ENCODE measurements at regions not wholly inside any gene's neighbourhood (a gene's known extent, or its start where the extent isn't known, plus 50 kb on each side); places are given as distances from the start of the nearest gene placed in this dataset.
A peak's percentile ranks its signal among the peaks of the same experiment; 100 is the strongest.

DNA sequence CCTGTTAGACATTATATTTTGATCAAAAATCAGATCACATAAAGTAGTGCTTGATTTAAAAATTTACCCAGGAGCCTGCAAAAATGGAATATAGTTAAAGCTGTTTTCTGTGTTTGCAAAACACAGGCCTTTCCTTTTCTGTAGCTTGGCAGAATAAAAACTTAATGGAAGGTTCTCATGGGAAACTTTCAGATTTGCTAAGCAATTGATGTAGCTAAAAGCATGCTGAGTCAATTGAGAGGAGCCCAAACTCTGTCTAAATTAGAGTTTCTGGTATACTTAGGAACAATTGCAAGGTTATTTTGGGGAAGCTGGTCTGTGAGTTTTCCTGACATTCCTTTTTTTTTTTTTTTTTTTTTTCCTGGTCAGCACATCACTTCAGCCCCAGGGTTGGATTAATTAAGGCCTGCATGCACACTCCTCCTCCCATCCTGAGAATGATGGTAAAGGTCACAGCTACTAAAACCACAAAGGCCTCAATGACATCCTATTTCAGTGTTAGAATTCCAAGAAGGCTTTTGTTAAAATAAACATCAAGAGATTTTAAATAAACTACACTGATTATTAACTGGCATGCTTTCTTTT, 608.7 kb downstream of the PLPP3 start:
- Histone ChIP-seq H3K27me3 (ENCODE audit: control insufficient read depth, insufficient read depth, low read length) (no peaks in the 10 kb centered on the region), H3K27ac (ENCODE audit: insufficient read depth, low read length) (no peak overlapping the region), H3K79me2 (ENCODE audit: control insufficient read depth, insufficient read depth, low read length) (no peaks in the 10 kb centered on the region), H3K4me2 (ENCODE audit: extremely low read depth, insufficient read depth, low read length) (no peak overlapping the region), H2AFZ (ENCODE audit: low read length) (no peak overlapping the region), H3K9me3 (ENCODE audit: control insufficient read depth, insufficient read depth, low read depth, low read length) (no peaks in the 10 kb centered on the region), H3K4me3 (replicated peaks in 1 of 4; ENCODE audit: control extremely low read depth in 1 of 4, insufficient read depth in 1 of 4, low read depth in 3 of 4, low read length in 4 of 4) (no peak overlapping the region), H4K20me1 (ENCODE audit: control insufficient read depth, extremely low read depth, insufficient read depth, low read length) (no peaks in the 10 kb centered on the region), H3K9ac (ENCODE audit: insufficient read depth, low read length) (no peak overlapping the region), H3K4me1 (ENCODE audit: control insufficient read depth, extremely low read depth, insufficient read depth, low read length) (peaks cover 7% of the 10 kb centered on the region), H3K36me3 (ENCODE audit: control insufficient read depth, insufficient read depth, low read length) (no peaks in the 10 kb centered on the region)
- TF ChIP-seq CTCF (conservative IDR thresholded peaks at IDR 0.05 in 1 of 2, IDR thresholded peaks at IDR 0.05 in 1 of 2; ENCODE audit: low read depth in 1 of 2, low read length in 2 of 2) (no peak), EZH2 (IDR thresholded peaks at IDR 0.05; ENCODE audit: low read length, missing control alignments) (no peak)
- DNase-seq (ENCODE audit: low read depth in 2 of 2), result peak; percentile 78 to 87

DNA sequence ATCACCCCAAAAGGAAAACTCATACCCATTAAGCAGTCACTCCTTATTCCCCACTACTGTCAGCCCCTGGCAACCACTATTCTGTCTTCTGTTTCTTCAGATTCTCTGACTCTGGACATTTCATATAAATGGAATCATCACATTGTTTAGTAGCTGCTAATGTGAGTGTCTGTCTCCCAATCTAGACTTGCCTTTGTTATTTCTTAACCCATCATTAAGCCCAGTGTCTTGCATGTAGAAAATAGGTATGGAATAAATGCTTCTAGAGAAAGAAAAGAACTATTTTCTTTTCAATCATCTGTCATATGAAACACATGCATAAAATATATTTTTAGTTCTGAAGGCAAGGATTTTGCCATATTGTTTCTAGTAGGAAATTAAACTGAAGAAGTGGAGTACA, 610.0 kb downstream of the PLPP3 start:
- peaks cover 4% of the 10 kb centered on the region for H3K4me1 ChIP-seq (ENCODE audit: control insufficient read depth, extremely low read depth, insufficient read depth, low read length)
- DNase-seq (ENCODE audit: low read depth in 2 of 2), result no peak
- H3K27ac ChIP-seq (ENCODE audit: insufficient read depth, low read length), result no peak overlapping the region
- TF ChIP-seq CTCF (conservative IDR thresholded peaks at IDR 0.05 in 1 of 2, IDR thresholded peaks at IDR 0.05 in 1 of 2; ENCODE audit: low read depth in 1 of 2, low read length in 2 of 2) (no peak), EZH2 (IDR thresholded peaks at IDR 0.05; ENCODE audit: low read length, missing control alignments) (no peak)
- no peaks in the 10 kb centered on the region for H3K27me3 ChIP-seq (ENCODE audit: control insufficient read depth, insufficient read depth, low read length)
- H3K4me2 ChIP-seq (ENCODE audit: extremely low read depth, insufficient read depth, low read length), result no peak overlapping the region
- H2AFZ ChIP-seq (ENCODE audit: low read length), result no peak overlapping the region
- no peaks in the 10 kb centered on the region for H4K20me1 ChIP-seq (ENCODE audit: control insufficient read depth, extremely low read depth, insufficient read depth, low read length)
- H3K9me3 ChIP-seq (ENCODE audit: control insufficient read depth, insufficient read depth, low read depth, low read length), result no peaks in the 10 kb centered on the region
- H3K79me2 ChIP-seq (ENCODE audit: control insufficient read depth, insufficient read depth, low read length), result no peaks in the 10 kb centered on the region
- no peak overlapping the region for H3K9ac ChIP-seq (ENCODE audit: insufficient read depth, low read length)
- H3K4me3 ChIP-seq (replicated peaks in 1 of 4; ENCODE audit: control extremely low read depth in 1 of 4, insufficient read depth in 1 of 4, low read depth in 3 of 4, low read length in 4 of 4), result no peak overlapping the region
- no peaks in the 10 kb centered on the region for H3K36me3 ChIP-seq (ENCODE audit: control insufficient read depth, insufficient read depth, low read length)

- no peak overlapping the region for H3K9ac ChIP-seq (ENCODE audit: insufficient read depth, low read length)
- H2AFZ ChIP-seq (ENCODE audit: low read length), result no peak overlapping the region
- no peak for DNase-seq (ENCODE audit: low read depth in 2 of 2)
- no peak overlapping the region for H3K4me3 ChIP-seq (replicated peaks in 1 of 4; ENCODE audit: control extremely low read depth in 1 of 4, insufficient read depth in 1 of 4, low read depth in 3 of 4, low read length in 4 of 4)
- no peaks in the 10 kb centered on the region for H4K20me1 ChIP-seq (ENCODE audit: control insufficient read depth, extremely low read depth, insufficient read depth, low read length)
- TF ChIP-seq EZH2 (IDR thresholded peaks at IDR 0.05; ENCODE audit: low read length, missing control alignments), result no peak
- no peak for TF ChIP-seq CTCF (conservative IDR thresholded peaks at IDR 0.05 in 1 of 2, IDR thresholded peaks at IDR 0.05 in 1 of 2; ENCODE audit: low read depth in 1 of 2, low read length in 2 of 2)
- H3K9me3 ChIP-seq (ENCODE audit: control insufficient read depth, insufficient read depth, low read depth, low read length), result no peaks in the 10 kb centered on the region
- no peaks in the 10 kb centered on the region for H3K79me2 ChIP-seq (ENCODE audit: control insufficient read depth, insufficient read depth, low read length)
- H3K4me1 ChIP-seq (ENCODE audit: control insufficient read depth, extremely low read depth, insufficient read depth, low read length), result no peaks in the 10 kb centered on the region
- H3K27me3 ChIP-seq (ENCODE audit: control insufficient read depth, insufficient read depth, low read length), result no peaks in the 10 kb centered on the region
- no peak overlapping the region for H3K4me2 ChIP-seq (ENCODE audit: extremely low read depth, insufficient read depth, low read length)
- H3K27ac ChIP-seq (ENCODE audit: insufficient read depth, low read length), result no peak overlapping the region
- H3K36me3 ChIP-seq (ENCODE audit: control insufficient read depth, insufficient read depth, low read length), result no peaks in the 10 kb centered on the region
These were observed 610.7 kb downstream of the PLPP3 start for GRCh38 chr1:55968661-55969060.
